IPS-18a (cell line): ENCODE measurements at regions not wholly inside any gene's neighbourhood (a gene's known extent, or its start where the extent isn't known, plus 50 kb on each side); places are given as distances from the start of the nearest gene placed in this dataset.

Experiments used
- H3K27ac ChIP-seq: one replicate; pipeline ENCODE4 v1.5.1; 2013; ENCODE audit warnings: low read length
- H3K27me3 ChIP-seq: one replicate; pipeline ENCODE4 v1.6.1; 2013; ENCODE audit warnings: mild to moderate bottlenecking, low read length; ENCODE audit not compliant: control insufficient read depth, insufficient read depth
- H3K36me3 ChIP-seq: one replicate; pipeline ENCODE4 v1.6.1; 2013; ENCODE audit warnings: low read depth, low read length; ENCODE audit not compliant: control insufficient read depth
- H3K4me1 ChIP-seq: one replicate; pipeline ENCODE4 v1.6.1; 2013; ENCODE audit warnings: low read depth, low read length; ENCODE audit not compliant: control insufficient read depth
- H3K4me3 ChIP-seq: one replicate; pipeline ENCODE4 v1.5.1; 2013; ENCODE audit warnings: low read length
- H3K9ac ChIP-seq: one replicate; pipeline ENCODE4 v1.6.1; 2013; ENCODE audit warnings: mild to moderate bottlenecking, low read length, moderate library complexity
- H3K9me3 ChIP-seq: one replicate; pipeline ENCODE4 v1.6.1; 2013; ENCODE audit warnings: low read depth, low read length; ENCODE audit not compliant: control insufficient read depth

DNA sequence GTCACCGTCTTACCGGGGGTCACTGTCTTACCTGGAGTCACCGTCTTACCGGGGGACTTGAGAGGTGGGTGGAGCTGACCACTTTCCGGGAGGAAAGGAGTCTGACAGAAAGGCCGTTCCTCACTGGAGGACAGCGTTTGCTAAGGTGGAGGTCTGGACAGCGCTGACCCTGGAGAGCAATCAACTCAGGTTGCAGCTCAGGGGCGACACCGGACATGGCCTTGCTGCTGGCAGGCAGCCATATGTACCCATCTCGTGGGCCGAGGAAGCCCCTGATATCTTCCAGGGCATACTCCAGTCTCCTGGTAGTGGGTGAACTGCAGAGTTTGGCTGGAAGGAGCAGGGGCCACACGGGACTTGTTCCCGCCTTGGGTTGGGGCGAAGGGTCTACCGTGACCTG, 234.6 kb upstream of the MYT1L start:
- H3K27ac ChIP-seq, result no peak overlapping the region
- H3K36me3 ChIP-seq, result no peaks in the 10 kb centered on the region
- no peaks in the 10 kb centered on the region for H3K27me3 ChIP-seq
- no peaks in the 10 kb centered on the region for H3K9me3 ChIP-seq
- H3K4me1 ChIP-seq, result peaks cover 2% of the 10 kb centered on the region
- H3K9ac ChIP-seq, result no peak overlapping the region
- H3K4me3 ChIP-seq, result no peak overlapping the region

DNA sequence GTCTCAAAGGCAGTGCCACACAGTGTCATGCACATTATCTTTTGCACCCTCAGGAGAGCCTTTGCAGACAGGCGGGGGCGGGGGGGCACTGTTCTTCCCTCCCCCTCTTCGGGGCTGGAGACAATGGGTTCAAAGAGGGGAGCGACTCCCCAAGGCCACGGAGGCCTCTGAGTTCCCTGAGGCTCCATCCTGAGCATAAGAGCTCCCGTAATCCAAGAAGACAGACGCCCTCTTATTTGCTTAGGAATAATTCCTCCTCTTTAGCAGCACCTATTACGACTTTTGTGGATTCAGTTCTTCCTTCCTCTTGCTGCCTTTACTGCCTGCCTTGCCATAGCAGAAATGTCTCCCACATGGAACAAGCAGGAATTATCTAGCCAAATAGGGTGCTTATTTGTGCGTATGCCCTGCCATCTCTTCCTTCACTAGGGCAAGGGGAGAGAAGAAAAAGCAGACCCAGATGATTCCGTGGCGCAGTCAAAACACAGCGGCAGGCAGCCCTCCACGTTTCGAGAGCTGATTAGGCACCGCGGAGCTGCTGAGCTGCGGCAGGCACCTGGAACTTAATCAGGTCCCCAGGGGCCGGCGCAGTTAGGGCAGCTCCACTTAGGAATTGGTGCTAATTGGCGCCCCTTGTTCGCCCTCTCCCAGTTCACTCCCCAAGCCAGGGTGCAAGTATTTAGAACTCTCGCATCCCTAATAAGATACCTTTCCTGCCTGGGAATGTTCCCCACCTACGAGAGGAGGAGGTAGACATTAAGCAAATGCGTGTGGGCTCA, 233.4 kb upstream of the MYT1L start:
- Histone ChIP-seq H3K36me3 (no peaks in the 10 kb centered on the region), H3K4me1 (peaks cover 2% of the 10 kb centered on the region), H3K27ac (no peak overlapping the region), H3K9ac (no peak overlapping the region), H3K4me3 (no peak overlapping the region), H3K9me3 (no peaks in the 10 kb centered on the region), H3K27me3 (no peaks in the 10 kb centered on the region)

DNA sequence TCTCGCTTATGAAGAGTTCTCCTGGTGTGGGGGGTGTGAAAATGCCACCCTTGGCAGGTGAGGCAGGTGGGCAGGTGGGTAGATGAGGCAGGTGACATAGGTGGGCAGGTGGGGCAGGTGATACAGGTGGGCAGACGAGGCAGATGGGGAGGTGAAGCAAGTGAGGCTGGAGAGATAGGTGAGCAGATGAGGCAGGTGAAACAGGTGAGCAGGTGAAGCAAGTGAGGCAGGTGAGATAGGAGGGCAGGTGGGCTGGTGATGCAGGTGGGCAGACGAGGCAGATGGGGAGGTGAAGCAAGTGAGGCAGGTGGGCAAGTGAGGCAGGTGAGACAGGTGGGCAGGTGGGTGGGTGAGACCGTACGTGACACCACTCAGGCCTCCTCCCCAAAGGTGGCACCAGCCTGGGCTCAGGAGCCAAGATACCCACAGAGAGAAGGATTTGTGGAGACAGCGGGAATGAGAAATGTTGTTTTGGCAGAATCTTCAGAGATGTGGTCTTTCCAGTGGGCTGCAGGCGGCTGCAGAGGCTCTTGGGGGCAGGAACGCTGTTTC, 232.3 kb upstream of the MYT1L start:
- Histone ChIP-seq H3K4me3 (no peak overlapping the region), H3K4me1 (peaks cover 2% of the 10 kb centered on the region), H3K9ac (no peak overlapping the region), H3K36me3 (no peaks in the 10 kb centered on the region), H3K27ac (no peak overlapping the region), H3K9me3 (no peaks in the 10 kb centered on the region), H3K27me3 (no peaks in the 10 kb centered on the region)

DNA sequence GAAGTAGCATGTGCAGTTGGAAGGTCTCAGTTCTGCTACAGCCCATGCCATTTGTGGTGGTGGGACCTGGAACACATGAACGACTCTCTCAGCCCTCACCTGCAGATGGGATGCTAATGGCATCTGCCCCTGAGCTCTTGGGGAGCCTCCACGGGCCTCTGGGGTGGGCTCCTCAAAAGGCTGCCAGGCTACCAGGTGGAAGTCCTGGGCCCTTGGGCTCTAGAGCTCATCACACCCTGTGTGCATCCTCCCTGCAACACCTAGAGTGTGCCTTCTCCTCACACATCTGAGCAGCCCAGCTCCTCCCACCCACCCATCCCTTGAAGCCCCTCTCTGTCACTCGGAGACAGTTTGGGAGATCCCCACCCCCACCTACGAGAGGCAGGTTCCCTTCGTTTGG, 231.8 kb upstream of the MYT1L start:
- H3K27ac ChIP-seq, result no peak overlapping the region
- no peaks in the 10 kb centered on the region for H3K9me3 ChIP-seq
- H3K9ac ChIP-seq, result no peak overlapping the region
- no peaks in the 10 kb centered on the region for H3K36me3 ChIP-seq
- H3K4me1 ChIP-seq, result peaks cover 2% of the 10 kb centered on the region
- H3K4me3 ChIP-seq, result no peak overlapping the region
- no peaks in the 10 kb centered on the region for H3K27me3 ChIP-seq

DNA sequence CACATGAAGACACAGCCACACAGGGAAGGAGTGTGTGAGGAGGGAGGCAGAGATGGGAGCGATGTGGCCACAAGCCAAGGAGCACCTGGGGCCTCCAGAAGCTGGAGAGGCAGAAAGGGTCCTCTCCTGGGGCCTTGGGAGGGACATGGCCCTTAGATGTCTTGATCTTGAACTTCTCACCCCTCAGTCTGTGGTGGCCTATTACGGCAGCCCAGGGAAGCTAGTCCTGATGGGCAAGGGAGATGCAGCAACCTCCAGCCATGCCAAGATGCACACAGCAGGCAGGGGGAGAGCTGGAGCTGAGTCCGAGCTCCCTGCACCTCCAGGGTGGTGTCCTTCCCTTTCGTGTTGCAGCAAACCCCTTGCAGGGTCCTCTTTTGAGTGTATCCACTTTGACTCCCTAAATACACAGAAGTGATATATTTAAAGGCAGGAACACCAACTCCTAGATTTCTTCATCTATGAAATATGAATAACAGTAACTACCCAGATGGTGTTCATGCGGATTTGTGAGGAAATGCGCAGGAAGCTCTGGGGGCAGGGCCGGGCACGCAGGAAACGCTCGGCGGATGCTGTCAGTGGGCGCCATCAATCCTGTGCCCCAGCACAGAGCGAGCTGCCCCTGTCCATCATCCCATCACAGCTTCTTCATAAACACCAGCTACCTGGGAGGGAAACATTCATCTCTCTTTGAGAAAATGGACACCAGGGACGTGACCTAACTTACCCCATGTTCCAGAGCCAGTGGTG, 230.4 kb upstream of the MYT1L start:
- H3K9me3 ChIP-seq, result no peaks in the 10 kb centered on the region
- H3K4me1 ChIP-seq, result peaks cover 2% of the 10 kb centered on the region
- no peak overlapping the region for H3K27ac ChIP-seq

DNA sequence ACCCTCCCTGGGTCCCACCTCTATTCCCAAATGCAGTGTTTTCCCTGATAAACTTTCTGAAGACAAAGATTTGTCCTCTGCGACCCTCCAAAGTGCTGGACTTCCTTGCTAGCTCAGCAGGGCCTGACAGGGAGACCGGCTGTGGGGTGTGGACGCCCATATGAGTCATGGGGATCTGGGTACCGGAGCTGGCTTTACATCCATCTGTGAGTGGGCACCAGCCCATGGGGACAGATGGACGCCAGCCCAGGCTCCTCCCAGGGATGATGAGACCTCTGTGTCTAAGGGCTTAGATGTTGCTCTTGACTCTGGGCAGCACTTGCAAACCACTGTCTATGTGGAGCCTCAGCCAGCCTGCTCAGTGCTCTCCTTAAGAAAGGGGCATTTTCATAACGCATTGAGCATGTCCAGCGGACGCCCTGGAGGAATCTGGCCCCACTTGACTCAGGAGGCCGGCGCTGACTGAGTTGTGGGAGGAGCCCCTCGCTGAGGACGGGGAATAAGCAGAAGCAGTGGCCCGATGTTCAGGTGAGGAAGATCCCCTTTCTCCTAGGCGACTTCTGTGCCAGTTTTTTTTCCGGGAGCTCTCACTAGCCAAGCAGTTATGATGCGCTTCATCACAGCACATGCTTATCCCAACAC, 229.4 kb upstream of the MYT1L start:
- no peaks in the 10 kb centered on the region for H3K36me3 ChIP-seq
- H3K9ac ChIP-seq, result no peak overlapping the region
- peaks cover 2% of the 10 kb centered on the region for H3K4me1 ChIP-seq
- H3K27me3 ChIP-seq, result no peaks in the 10 kb centered on the region
- H3K9me3 ChIP-seq, result no peaks in the 10 kb centered on the region
- H3K27ac ChIP-seq, result no peak overlapping the region
- H3K4me3 ChIP-seq, result no peak overlapping the region

More for the DNA sequence above, 230.4 kb upstream of the MYT1L start:
- H3K36me3 ChIP-seq, result no peaks in the 10 kb centered on the region
- no peaks in the 10 kb centered on the region for H3K27me3 ChIP-seq
- no peak overlapping the region for H3K4me3 ChIP-seq
- no peak overlapping the region for H3K9ac ChIP-seq

DNA sequence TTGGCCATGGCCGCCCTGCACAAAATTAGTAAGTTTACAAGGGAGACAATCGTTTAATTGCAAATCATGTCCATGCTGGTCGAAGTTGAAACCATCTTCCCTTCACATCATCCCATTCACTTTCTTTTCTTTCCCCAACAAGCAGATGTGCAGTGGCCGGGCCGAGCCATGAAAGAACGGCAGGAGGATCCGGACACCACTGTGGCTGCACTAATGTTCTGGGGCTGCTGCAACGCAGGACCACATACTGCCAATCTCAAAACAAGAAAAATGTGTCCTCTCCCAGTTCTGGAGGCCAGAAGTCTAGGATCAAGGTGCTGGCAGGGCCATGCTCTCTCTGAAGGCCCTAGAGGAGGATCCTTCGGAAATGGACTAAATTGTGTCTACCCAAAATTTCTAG, 227.4 kb upstream of the MYT1L start:
- Histone ChIP-seq H3K9me3 (no peaks in the 10 kb centered on the region), H3K27me3 (no peaks in the 10 kb centered on the region), H3K4me1 (no peaks in the 10 kb centered on the region), H3K27ac (no peak overlapping the region), H3K36me3 (no peaks in the 10 kb centered on the region), H3K4me3 (no peak overlapping the region), H3K9ac (no peak overlapping the region)

DNA sequence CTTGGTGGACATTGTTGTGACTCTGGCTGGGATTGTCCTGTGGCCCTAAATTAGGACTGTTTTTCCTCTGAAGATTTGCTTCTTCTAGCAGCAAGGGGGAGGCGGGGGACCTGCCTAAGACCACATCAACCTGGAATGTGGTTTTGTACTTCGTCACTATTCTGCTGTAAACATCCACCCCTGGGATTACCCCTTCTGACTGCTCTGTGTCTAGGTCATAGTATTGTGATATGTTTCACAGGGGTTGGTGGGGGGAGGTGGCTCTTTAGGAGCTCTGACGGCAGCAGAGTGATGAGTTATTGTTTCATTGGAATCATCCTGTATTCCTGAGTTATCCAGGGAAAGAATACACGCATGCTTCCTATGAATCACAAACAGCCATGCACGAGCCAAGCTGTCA, 226.4 kb upstream of the MYT1L start:
- Histone ChIP-seq H3K36me3 (no peaks in the 10 kb centered on the region), H3K27ac (no peak overlapping the region), H3K4me1 (no peaks in the 10 kb centered on the region), H3K9me3 (no peaks in the 10 kb centered on the region), H3K9ac (no peak overlapping the region), H3K27me3 (no peaks in the 10 kb centered on the region), H3K4me3 (no peak overlapping the region)

DNA sequence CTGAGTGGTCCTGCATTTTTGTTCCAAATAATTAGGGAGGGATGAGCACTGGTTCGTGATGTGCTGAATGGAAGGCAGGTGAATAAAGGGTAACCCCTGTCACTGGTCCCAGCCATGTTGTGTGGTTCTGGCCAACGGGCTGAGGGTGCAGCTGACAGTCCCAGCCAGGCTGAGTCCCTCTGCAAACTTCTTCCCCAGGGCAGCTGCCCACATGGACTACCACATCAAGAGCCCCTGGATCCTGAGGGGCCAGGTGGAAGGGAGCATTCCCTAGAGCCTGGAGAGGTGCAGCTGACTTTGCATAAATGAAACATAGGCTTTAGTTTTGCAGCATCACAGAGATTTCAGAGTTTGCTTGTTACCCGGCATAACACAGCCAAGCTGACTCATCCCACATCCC, 219.8 kb upstream of the MYT1L start:
- Histone ChIP-seq H3K27me3 (no peaks in the 10 kb centered on the region), H3K4me3 (no peak overlapping the region)

DNA sequence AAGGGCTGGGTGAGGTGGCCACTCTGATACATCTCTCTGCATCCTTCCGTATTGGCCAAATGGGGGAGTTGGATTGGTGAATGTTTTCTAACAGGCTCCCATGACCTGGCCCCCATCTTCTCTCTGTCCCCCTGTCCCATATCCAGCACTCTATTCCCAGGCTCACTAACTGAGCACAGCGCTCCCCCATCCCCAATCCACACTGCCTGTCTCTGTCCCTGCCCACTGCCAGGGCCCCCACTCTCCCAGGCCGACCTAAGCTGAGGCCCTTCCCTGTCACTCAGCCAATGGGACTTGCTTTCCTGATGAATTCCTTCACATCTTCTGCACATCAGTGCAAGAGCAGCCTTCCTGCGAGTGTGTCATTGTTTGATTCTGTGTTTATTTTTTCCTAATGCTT, 216.8 kb upstream of the MYT1L start:
- Histone ChIP-seq H3K9me3 (no peaks in the 10 kb centered on the region), H3K4me3 (no peak overlapping the region), H3K4me1 (peaks cover 6% of the 10 kb centered on the region), H3K36me3 (no peaks in the 10 kb centered on the region), H3K9ac (no peak overlapping the region), H3K27me3 (no peaks in the 10 kb centered on the region), H3K27ac (no peak overlapping the region)

More for the DNA sequence above, 219.8 kb upstream of the MYT1L start:
- H3K27ac ChIP-seq, result no peak overlapping the region
- H3K9ac ChIP-seq, result no peak overlapping the region
- no peaks in the 10 kb centered on the region for H3K4me1 ChIP-seq
- H3K36me3 ChIP-seq, result no peaks in the 10 kb centered on the region
- H3K9me3 ChIP-seq, result no peaks in the 10 kb centered on the region

DNA sequence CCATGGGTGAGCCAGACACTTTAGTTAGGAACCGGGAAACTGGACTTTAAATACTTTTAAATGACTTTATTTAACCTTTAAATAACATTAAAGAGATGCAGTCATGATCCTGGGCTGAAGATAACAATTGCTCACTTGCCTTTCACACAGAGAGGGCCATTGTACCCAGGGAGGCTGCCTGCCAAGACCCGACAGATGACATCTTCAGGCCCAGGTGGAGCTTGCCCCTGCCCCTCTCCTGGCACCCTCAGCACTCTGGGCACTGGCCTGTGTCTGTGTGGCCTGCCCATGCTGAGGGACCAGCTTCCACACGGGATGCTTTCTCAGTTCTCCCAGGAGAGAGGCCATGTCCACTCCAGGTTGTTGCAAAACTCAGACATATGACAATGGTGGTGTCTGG, 216.4 kb upstream of the MYT1L start:
- Histone ChIP-seq H3K36me3 (no peaks in the 10 kb centered on the region), H3K27me3 (no peaks in the 10 kb centered on the region), H3K4me1 (peaks cover 6% of the 10 kb centered on the region), H3K4me3 (no peak overlapping the region), H3K9me3 (no peaks in the 10 kb centered on the region), H3K27ac (no peak overlapping the region), H3K9ac (no peak overlapping the region)
